RWPE2 (cell line): ENCODE measurements at regions not wholly inside any gene's neighbourhood (a gene's known extent, or its start where the extent isn't known, plus 50 kb on each side); places are given as distances from the start of the nearest gene placed in this dataset.
A peak's percentile ranks its signal among the peaks of the same experiment; 100 is the strongest.
"Not testable (repeated sequence)": the region's sequence is repeated elsewhere in the genome, so short reads cannot be mapped to it uniquely, and the experiment has no call there.

Experiments
- ATAC-seq: fragments of 200-7000 bp; cut with Tn5 transposase; 3 replicates; pipeline ENCODE4 v1.9.1; 2021; ENCODE audit warnings: low read depth
- DNase-seq: peaks from one replicate; pipeline ENCODE4 v3.0.0-alpha.2; 2020; ENCODE audit warnings: low spot score
- H3K27ac ChIP-seq: fragments of 450-650 bp; 2 replicates; pipeline ENCODE4 v1.5.1; 2017; ENCODE audit warnings: mild to moderate bottlenecking; ENCODE audit not compliant: poor library complexity, severe bottlenecking
- H3K27me3 ChIP-seq: fragments of 250-450 bp; sonication (Bioruptor Pico); 2 replicates; pipeline ENCODE4 v1.5.1; 2021; ENCODE audit warnings: mild to moderate bottlenecking, moderate library complexity; ENCODE audit not compliant: insufficient read depth, poor library complexity, severe bottlenecking
- H3K36me3 ChIP-seq: fragments of 250-450 bp; sonication (Bioruptor Pico); 2 replicates; pipeline ENCODE4 v1.5.1; 2020; ENCODE audit warnings: low read depth, mild to moderate bottlenecking, moderate library complexity
- H3K4me1 ChIP-seq: fragments of 250-450 bp; sonication (Bioruptor Pico); 2 replicates; pipeline ENCODE4 v1.5.1; 2021; ENCODE audit warnings: mild to moderate bottlenecking, moderate library complexity; ENCODE audit not compliant: insufficient read depth, poor library complexity, severe bottlenecking
- H3K4me3 ChIP-seq: fragments of 250-450 bp; sonication (Bioruptor Pico); 2 replicates; pipeline ENCODE4 v1.5.1; 2021; ENCODE audit warnings: mild to moderate bottlenecking, moderate library complexity; ENCODE audit not compliant: severe bottlenecking
- H3K9me3 ChIP-seq: fragments of 250-450 bp; sonication (Bioruptor Pico); 2 replicates; pipeline ENCODE4 v1.5.1; 2021; ENCODE audit warnings: mild to moderate bottlenecking, moderate library complexity; ENCODE audit not compliant: severe bottlenecking
- TF ChIP-seq, protein P1 (sequence below): fragments of 450-650 bp; IDR thresholded peaks from one replicate; pipeline ENCODE4 v1.5.1; 2017; ENCODE audit warnings: mild to moderate bottlenecking, moderate library complexity; ENCODE audit not compliant: poor library complexity, severe bottlenecking

DNA sequence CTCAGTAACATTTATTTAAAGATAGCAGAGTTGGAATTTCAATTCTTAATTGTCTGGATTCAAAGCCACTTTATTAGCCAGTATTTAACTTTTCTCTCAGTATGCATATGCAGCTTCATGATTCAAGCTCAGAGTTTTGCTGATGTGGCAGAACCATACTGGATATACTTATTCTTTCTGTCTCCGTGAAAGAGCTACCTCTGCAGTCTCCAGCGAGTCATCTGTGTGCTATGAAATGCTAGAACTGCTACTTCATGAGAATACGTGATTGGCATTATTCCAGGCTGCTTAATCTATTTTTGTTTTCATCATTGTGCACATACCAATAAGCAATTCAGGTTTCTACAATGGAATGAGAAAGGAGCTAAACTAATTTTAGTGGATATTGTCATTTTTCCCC, 743.7 kb downstream of the C4orf33 start:
- TF ChIP-seq, protein P1, sequence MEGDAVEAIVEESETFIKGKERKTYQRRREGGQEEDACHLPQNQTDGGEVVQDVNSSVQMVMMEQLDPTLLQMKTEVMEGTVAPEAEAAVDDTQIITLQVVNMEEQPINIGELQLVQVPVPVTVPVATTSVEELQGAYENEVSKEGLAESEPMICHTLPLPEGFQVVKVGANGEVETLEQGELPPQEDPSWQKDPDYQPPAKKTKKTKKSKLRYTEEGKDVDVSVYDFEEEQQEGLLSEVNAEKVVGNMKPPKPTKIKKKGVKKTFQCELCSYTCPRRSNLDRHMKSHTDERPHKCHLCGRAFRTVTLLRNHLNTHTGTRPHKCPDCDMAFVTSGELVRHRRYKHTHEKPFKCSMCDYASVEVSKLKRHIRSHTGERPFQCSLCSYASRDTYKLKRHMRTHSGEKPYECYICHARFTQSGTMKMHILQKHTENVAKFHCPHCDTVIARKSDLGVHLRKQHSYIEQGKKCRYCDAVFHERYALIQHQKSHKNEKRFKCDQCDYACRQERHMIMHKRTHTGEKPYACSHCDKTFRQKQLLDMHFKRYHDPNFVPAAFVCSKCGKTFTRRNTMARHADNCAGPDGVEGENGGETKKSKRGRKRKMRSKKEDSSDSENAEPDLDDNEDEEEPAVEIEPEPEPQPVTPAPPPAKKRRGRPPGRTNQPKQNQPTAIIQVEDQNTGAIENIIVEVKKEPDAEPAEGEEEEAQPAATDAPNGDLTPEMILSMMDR = no peak
- H3K4me3 ChIP-seq = no peak overlapping the region
- no peaks in the 10 kb centered on the region for H3K27me3 ChIP-seq
- ATAC-seq (peak; percentile 58; the same call in 1 of the 3 replicates), DNase-seq (no peak)
- no peak overlapping the region for H3K27ac ChIP-seq
- H3K9me3 ChIP-seq = no peaks in the 10 kb centered on the region
- no peaks in the 10 kb centered on the region for H3K4me1 ChIP-seq
- no peaks in the 10 kb centered on the region for H3K36me3 ChIP-seq

DNA sequence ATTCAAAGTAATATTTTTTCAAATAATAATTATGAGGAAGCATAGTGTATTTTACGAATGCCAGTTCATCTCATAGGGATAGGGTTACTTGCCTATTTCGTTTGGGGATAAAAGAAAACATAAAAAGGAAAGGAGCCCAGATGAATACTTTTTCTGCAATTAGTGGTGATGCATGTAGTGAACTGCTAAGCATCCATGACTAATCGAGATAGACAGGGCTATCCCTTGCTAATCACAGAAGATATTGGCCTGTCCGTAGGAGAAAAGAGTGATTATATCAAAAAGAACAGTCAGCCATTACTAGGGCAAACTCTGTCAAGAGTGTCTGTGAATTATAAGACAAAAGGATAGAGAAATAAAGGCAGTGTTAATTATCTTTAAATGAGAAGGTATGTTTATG, 746.1 kb downstream of the C4orf33 start:
- TF ChIP-seq, protein P1 = no peak
- DNase-seq (no peak), ATAC-seq (no peak)
- Histone ChIP-seq H3K9me3 (no peaks in the 10 kb centered on the region), H3K27me3 (no peaks in the 10 kb centered on the region), H3K4me3 (no peak overlapping the region), H3K36me3 (no peaks in the 10 kb centered on the region), H3K27ac (no peak overlapping the region), H3K4me1 (no peaks in the 10 kb centered on the region)

DNA sequence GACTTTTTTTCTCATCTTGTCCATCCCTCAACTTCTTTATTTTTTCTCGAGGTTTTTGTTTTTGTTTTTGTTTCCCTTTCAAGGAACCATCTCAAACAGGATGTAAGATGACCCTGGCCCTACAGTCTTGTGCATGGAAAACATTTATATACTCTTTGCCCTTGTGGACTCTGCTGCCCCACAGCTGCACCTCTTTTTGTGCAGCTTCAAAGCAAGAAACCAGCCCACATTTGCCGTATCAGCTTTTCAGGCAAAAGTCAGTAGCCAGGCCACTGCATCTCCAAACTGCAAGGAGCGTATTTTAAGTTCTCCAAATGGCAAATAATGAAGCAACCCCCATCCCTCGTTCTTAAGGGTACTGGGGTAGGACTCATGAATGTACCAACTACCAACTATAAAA, 756.5 kb downstream of the C4orf33 start:
- Histone ChIP-seq H3K4me3 (no peak overlapping the region), H3K27ac (no peak overlapping the region), H3K4me1 (no peaks in the 10 kb centered on the region), H3K36me3 (no peaks in the 10 kb centered on the region), H3K27me3 (no peaks in the 10 kb centered on the region), H3K9me3 (no peaks in the 10 kb centered on the region)
- DNase-seq (no peak), ATAC-seq (no peak)
- TF ChIP-seq, protein P1 = no peak

DNA sequence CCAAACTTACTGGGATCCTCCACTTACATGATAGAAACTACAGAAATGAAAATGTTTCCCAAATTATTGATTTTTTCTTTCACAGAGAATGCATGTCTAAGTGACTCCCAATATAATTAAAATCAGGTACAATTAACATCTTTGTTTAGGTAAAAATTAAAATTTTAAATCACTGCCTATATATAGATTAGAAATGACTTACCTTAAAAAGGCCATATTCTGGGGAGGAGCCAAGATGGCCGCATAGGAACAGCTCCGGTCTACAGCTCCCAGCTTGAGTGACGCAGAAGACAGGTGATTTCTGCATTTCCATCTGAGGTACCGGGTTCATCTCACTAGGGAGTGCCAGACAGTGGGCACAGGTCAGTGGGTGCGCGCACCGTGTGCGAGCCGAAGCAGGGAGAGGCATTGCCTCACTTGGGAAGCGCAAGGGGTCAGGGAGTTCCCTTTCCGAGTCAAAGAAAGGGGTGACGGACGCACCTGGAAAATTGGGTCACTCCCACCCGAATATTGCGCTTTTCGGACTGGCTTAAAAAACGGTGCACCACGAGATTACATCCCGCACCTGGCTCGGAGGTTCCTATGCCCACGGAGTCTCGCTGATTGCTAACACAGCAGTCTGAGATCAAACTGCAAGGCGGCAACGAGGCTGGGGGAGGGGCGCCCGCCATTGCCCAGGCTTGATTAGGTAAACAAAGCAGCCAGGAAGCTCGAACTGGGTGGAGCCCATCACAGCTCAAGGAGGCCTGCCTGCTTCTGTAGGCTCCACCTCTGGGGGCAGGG, 757.9 kb downstream of the C4orf33 start:
- not testable (repeated sequence) for ATAC-seq, H3K27ac ChIP-seq
- peak overlapping the region; percentile 15 for H3K4me3 ChIP-seq

DNA sequence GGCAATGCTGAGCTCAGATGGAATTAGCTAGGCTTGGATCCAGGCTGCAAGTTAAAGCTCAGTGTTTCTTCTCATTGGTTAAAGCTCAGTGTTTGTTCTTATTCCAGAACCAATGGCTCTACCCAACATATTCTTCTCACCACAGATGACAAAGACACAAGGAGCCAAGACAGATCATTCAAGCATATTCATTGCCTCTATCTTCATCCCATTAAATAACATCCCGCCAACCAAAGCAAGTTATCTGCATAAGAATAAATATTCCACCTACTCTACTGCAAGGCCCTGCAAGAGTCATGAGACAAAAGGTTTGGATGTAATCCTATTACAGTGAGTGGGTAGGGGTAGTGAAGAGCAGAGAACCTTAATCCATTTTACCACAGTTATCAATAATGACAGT, 766.5 kb downstream of the C4orf33 start:
- no peak for ATAC-seq
- H3K4me3 ChIP-seq = no peak overlapping the region
- H3K27me3 ChIP-seq = no peaks in the 10 kb centered on the region
- no peaks in the 10 kb centered on the region for H3K36me3 ChIP-seq
- no peaks in the 10 kb centered on the region for H3K4me1 ChIP-seq
- no peaks in the 10 kb centered on the region for H3K9me3 ChIP-seq
- no peak overlapping the region for H3K27ac ChIP-seq
- DNase-seq = no peak
- TF ChIP-seq, protein P1 = no peak

More for the DNA sequence above, 757.9 kb downstream of the C4orf33 start:
- not testable (repeated sequence) for DNase-seq, H3K27me3 ChIP-seq, H3K4me1 ChIP-seq, H3K36me3 ChIP-seq, H3K9me3 ChIP-seq
